ENCODE measurements at regions not wholly inside any gene's neighbourhood (a gene's known extent, or its start where the extent isn't known, plus 50 kb on each side); places are given as distances from the start of the nearest gene placed in this dataset.

GRCh38 chr6:117215353-117216090 lies 49.8 kb upstream of the VGLL2 start:
- H3K27ac ChIP-seq: no peak overlapping the region
- TF ChIP-seq CTCF (IDR thresholded peaks at IDR 0.05) (no peak), ZFX (IDR thresholded peaks at IDR 0.05; ENCODE audit: borderline replicate concordance) (no peak)

Measured in 22Rv1 (cell line).